ENCODE measurements at regions not wholly inside any gene's neighbourhood (a gene's known extent, or its start where the extent isn't known, plus 50 kb on each side); places are given as distances from the start of the nearest gene placed in this dataset.

DNA sequence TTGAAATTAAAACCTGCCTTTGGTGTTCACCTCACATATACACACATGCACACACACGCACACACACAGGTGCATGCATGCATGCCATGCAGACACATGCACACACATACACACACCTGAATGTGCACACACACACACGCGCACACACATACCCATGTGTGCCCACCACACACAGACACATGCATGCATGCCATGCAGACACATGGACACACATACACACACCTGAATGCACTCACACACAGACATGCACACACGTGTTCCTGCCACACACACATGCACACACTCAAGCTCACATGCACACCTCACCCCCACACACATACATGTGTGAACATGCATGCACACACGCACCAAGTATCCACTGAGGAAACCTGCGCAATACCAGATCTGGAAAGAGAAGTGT lies 136.4 kb downstream of the KLF6 start:
- TF ChIP-seq REST (IDR thresholded peaks at IDR 0.05; ENCODE audit: insufficient replicate concordance, low read depth) (no peak), GABPA (IDR thresholded peaks at IDR 0.05; ENCODE audit: low read depth) (no peak), CTCF (IDR thresholded peaks at IDR 0.05; ENCODE audit: insufficient read depth, low read length) (no peak), SPI1 (IDR thresholded peaks at IDR 0.05; ENCODE audit: borderline replicate concordance, low read depth) (no peak), POLR2AphosphoS5 (IDR thresholded peaks at IDR 0.05; ENCODE audit: low read depth) (no peak)
- no peak for DNase-seq (ENCODE audit: low read depth in 1 of 2, low spot score in 1 of 2)
- Histone ChIP-seq H3K27ac (replicated peaks) (no peak overlapping the region), H3K27me3 (ENCODE audit: insufficient read depth, poor library complexity, severe bottlenecking) (no peaks in the 10 kb centered on the region), H3K4me3 (replicated peaks; ENCODE audit: insufficient read depth, low read length) (no peak overlapping the region)

GRCh38 chr10:3648170-3648569 lies 136.8 kb downstream of the KLF6 start:
- no peak overlapping the region for H3K27ac ChIP-seq (replicated peaks)
- TF ChIP-seq POLR2AphosphoS5 (IDR thresholded peaks at IDR 0.05; ENCODE audit: low read depth) = no peak
- TF ChIP-seq SPI1 (IDR thresholded peaks at IDR 0.05; ENCODE audit: borderline replicate concordance, low read depth) = no peak
- no peak for TF ChIP-seq REST (IDR thresholded peaks at IDR 0.05; ENCODE audit: insufficient replicate concordance, low read depth)
- no peak for TF ChIP-seq GABPA (IDR thresholded peaks at IDR 0.05; ENCODE audit: low read depth)
- no peak for TF ChIP-seq CTCF (IDR thresholded peaks at IDR 0.05; ENCODE audit: insufficient read depth, low read length)
- DNase-seq (ENCODE audit: low read depth in 1 of 2, low spot score in 1 of 2) = no peak
- H3K4me3 ChIP-seq (replicated peaks; ENCODE audit: insufficient read depth, low read length) = no peak overlapping the region
- H3K27me3 ChIP-seq (ENCODE audit: insufficient read depth, poor library complexity, severe bottlenecking) = no peaks in the 10 kb centered on the region

- Histone ChIP-seq H3K27ac (replicated peaks) (no peak overlapping the region), H3K27me3 (ENCODE audit: insufficient read depth, poor library complexity, severe bottlenecking) (no peaks in the 10 kb centered on the region), H3K4me3 (replicated peaks; ENCODE audit: insufficient read depth, low read length) (no peak overlapping the region)
- no peak for TF ChIP-seq GABPA (IDR thresholded peaks at IDR 0.05; ENCODE audit: low read depth)
- TF ChIP-seq REST (IDR thresholded peaks at IDR 0.05; ENCODE audit: insufficient replicate concordance, low read depth) = no peak
- no peak for TF ChIP-seq SPI1 (IDR thresholded peaks at IDR 0.05; ENCODE audit: borderline replicate concordance, low read depth)
- no peak for TF ChIP-seq CTCF (IDR thresholded peaks at IDR 0.05; ENCODE audit: insufficient read depth, low read length)
- TF ChIP-seq POLR2AphosphoS5 (IDR thresholded peaks at IDR 0.05; ENCODE audit: low read depth) = no peak
- no peak for DNase-seq (ENCODE audit: low read depth in 1 of 2, low spot score in 1 of 2)
Observed at GRCh38 chr10:3647074-3647473, 137.9 kb downstream of the KLF6 start.
